B cell (primary cell): ENCODE measurements at regions not wholly inside any gene's neighbourhood (a gene's known extent, or its start where the extent isn't known, plus 50 kb on each side); places are given as distances from the start of the nearest gene placed in this dataset.

Experiments used
- ATAC-seq: fragments of 200-7000 bp; cut with Tn5 transposase; one replicate; pipeline ENCODE4 v1.10.0; 2021; ENCODE audit warnings: low read depth, mild to moderate bottlenecking, moderate number of reproducible peaks, moderate library complexity
- CTCF ChIA-PET: fragments of 350-600 bp; sonication (Branson Sonifier 250); formaldehyde crosslinking; loops from one replicate; lab custom pipeline; 2021; ENCODE audit warnings: antibody characterized with exemption, inconsistent platforms; lab: Charles Lee
- POLR2A ChIA-PET: fragments of 350-600 bp; sonication (Branson Sonifier 250); formaldehyde crosslinking; loops from one replicate; lab custom pipeline; 2021; ENCODE audit warnings: antibody characterized with exemption; lab: Charles Lee
- DNase-seq: peaks from one replicate; pipeline ENCODE4 v3.0.0; 2013
- H2AFZ ChIP-seq: 2 replicates; pipeline ENCODE4 v1.6.1; 2012; ENCODE audit warnings: mild to moderate bottlenecking, low read depth, low read length; ENCODE audit not compliant: insufficient read depth, poor library complexity, severe bottlenecking
- H3K27ac ChIP-seq, 2 donors: 1 replicate in 1 of 2; 2 replicates in 1 of 2; pipeline ENCODE4 v1.5.1; 2012 to 2013; ENCODE audit warnings: low read length in 2 of 2, mild to moderate bottlenecking in 2 of 2, moderate library complexity in 1 of 2
- H3K27me3 ChIP-seq, 4 experiments: fragments of 200-600 bp in 1 of 4; sonication (generic) in 1 of 4; replicated peaks in 1 of 4; 1 replicate in 2 of 4; 2 replicates in 2 of 4; pipeline versions ENCODE4 v1.6.1 to v1.7.0; 2013 to 2016; ENCODE audit warnings: low read length in 3 of 4, mild to moderate bottlenecking in 2 of 4, mixed read lengths in 1 of 4, moderate library complexity in 1 of 4; ENCODE audit not compliant: insufficient read depth in 4 of 4, control insufficient read depth in 3 of 4; ENCODE audit errors: control extremely low read depth in 1 of 4
- H3K36me3 ChIP-seq, 2 experiments: replicated peaks in 1 of 2; 1 replicate in 1 of 2; 2 replicates in 1 of 2; pipeline versions ENCODE4 v1.6.1 to v1.7.1; 2013; ENCODE audit warnings: low read length in 1 of 2; ENCODE audit not compliant: insufficient read depth in 2 of 2, control insufficient read depth in 1 of 2; ENCODE audit errors: control extremely low read depth in 1 of 2, extremely low read depth in 1 of 2
- H3K4me1 ChIP-seq, 2 donors: fragments of 200-600 bp in 1 of 2; sonication (generic) in 1 of 2; 1 replicate in 1 of 2; 2 replicates in 1 of 2; pipeline versions ENCODE4 v1.5.1 to v1.6.1; 2013 to 2017; ENCODE audit warnings: low read length in 2 of 2; ENCODE audit not compliant: control insufficient read depth in 2 of 2, insufficient read depth in 2 of 2
- H3K4me2 ChIP-seq: replicated peaks from 2 replicates; pipeline ENCODE3; 2012; ENCODE audit warnings: mild to moderate bottlenecking, low read depth, low read length; ENCODE audit not compliant: poor library complexity, severe bottlenecking
- H3K4me3 ChIP-seq, 5 experiments: fragments of 200-600 bp in 1 of 5; sonication (generic) in 1 of 5; 1 replicate in 3 of 5; 2 replicates in 2 of 5; pipeline versions ENCODE4 v1.5.1 to v1.7.0; 2011 to 2016; ENCODE audit warnings: low read length in 4 of 5, mild to moderate bottlenecking in 4 of 5, low read depth in 2 of 5, control low read depth in 1 of 5, moderate library complexity in 1 of 5; ENCODE audit not compliant: insufficient read depth in 1 of 5; ENCODE audit errors: control extremely low read depth in 1 of 5, extremely low read depth in 1 of 5
- H3K79me2 ChIP-seq: fragments of 200-600 bp; sonication (generic); one replicate; pipeline ENCODE4 v1.6.0; 2016; ENCODE audit warnings: low read length; ENCODE audit not compliant: control insufficient read depth, insufficient read depth
- H3K9ac ChIP-seq: fragments of 200-600 bp; sonication (generic); 2 replicates; pipeline ENCODE4 v1.6.1; 2017; ENCODE audit warnings: mild to moderate bottlenecking, low read length, moderate library complexity
- H3K9me3 ChIP-seq, 3 donors: one replicate each; pipeline versions ENCODE4 v1.6.1 to v1.7.1; 2013; ENCODE audit warnings: low read length in 2 of 3; ENCODE audit not compliant: control insufficient read depth in 2 of 3, insufficient read depth in 1 of 3; ENCODE audit errors: control extremely low read depth in 1 of 3
- H4K20me1 ChIP-seq: 2 replicates; pipeline ENCODE4 v1.6.0; 2012; ENCODE audit warnings: mild to moderate bottlenecking, low read length; ENCODE audit not compliant: insufficient read depth, control insufficient read depth, poor library complexity, severe bottlenecking
- H3K27ac Mint-ChIP-seq: one replicate; pipeline ENCODE4 v1.8.0; 2021; ENCODE audit warnings: mixed read lengths
- H3K27me3 Mint-ChIP-seq: one replicate; pipeline ENCODE4 v1.8.0; 2021; ENCODE audit warnings: mixed read lengths
- H3K4me1 Mint-ChIP-seq: one replicate; pipeline ENCODE4 v1.8.0; 2021; ENCODE audit warnings: mixed read lengths
- H3K4me3 Mint-ChIP-seq: one replicate; pipeline ENCODE4 v1.8.0; 2021; ENCODE audit warnings: mixed read lengths
- H3K9me3 Mint-ChIP-seq: one replicate; pipeline ENCODE4 v1.8.0; 2022; ENCODE audit warnings: mixed read lengths; ENCODE audit not compliant: insufficient read depth
- EZH2 ChIP-seq: IDR thresholded peaks from 2 replicates; pipeline ENCODE4 v1.6.1; 2012; ENCODE audit warnings: borderline replicate concordance, low read depth, mild to moderate bottlenecking, moderate library complexity, low read length; ENCODE audit not compliant: insufficient read depth, poor library complexity, severe bottlenecking
- WGBS: methylation state at CpG from one replicate; pipeline ENCODE4 v1.1.5; 2013; ENCODE audit warnings: missing lambda C conversion rate; ENCODE audit not compliant: insufficient coverage; 5-methylcytosine and 5-hydroxymethylcytosine counted together
- intact Hi-C: fragments of 100-400 bp; cut with micrococcal nuclease; formaldehyde crosslinking; loops from one replicate; pipeline ENCODE4 v1.10.0; 2022
- TF ChIP-seq, protein P1 (sequence below): fragments of 200-600 bp; IDR thresholded peaks from one replicate; pipeline ENCODE4 v1.8.0; 2022; ENCODE audit warnings: antibody characterized with exemption, mild to moderate bottlenecking

DNA sequence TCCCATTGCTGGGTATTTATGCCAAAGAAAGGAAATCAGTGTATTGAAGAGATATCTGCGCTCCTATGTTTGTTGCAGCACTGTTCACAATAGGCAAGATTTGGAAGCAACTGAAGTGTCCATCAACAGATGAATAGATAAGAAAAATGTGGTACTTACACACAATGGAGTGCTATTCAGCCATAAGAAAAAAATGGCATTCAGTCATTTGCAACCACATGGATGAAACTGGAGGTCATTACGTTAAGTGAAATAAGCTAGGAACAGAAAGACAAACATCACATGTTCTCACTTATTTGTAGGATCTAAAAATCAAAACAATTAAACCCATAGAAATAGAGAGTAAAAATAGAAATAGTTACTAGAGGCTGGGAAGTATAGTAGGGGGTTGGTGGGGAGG lies 1133.1 kb upstream of the ACO1 start:
- Histone ChIP-seq H3K79me2 (no peaks in the 10 kb centered on the region), H3K9ac (no peak overlapping the region), H4K20me1 (no peaks in the 10 kb centered on the region), H3K4me3 (no peak overlapping the region), H3K4me1 (no peaks in the 10 kb centered on the region), H3K27ac (no peak overlapping the region), H2AFZ (no peak overlapping the region), H3K4me2 (no peak overlapping the region), H3K27me3 (no peaks in the 10 kb centered on the region), H3K9me3 (peaks cover 0 to 17% (median 0%) of the 10 kb centered on the region in 3 donors), H3K36me3 (no peaks in the 10 kb centered on the region)
- ChIA-PET POLR2A (no interaction called here), CTCF (no interaction called here)
- DNase-seq (no peak), ATAC-seq (no peak)
- no peak overlapping the region for H3K27ac Mint-ChIP-seq
- peaks cover 3% of the 10 kb centered on the region for H3K9me3 Mint-ChIP-seq
- TF ChIP-seq, protein P1, sequence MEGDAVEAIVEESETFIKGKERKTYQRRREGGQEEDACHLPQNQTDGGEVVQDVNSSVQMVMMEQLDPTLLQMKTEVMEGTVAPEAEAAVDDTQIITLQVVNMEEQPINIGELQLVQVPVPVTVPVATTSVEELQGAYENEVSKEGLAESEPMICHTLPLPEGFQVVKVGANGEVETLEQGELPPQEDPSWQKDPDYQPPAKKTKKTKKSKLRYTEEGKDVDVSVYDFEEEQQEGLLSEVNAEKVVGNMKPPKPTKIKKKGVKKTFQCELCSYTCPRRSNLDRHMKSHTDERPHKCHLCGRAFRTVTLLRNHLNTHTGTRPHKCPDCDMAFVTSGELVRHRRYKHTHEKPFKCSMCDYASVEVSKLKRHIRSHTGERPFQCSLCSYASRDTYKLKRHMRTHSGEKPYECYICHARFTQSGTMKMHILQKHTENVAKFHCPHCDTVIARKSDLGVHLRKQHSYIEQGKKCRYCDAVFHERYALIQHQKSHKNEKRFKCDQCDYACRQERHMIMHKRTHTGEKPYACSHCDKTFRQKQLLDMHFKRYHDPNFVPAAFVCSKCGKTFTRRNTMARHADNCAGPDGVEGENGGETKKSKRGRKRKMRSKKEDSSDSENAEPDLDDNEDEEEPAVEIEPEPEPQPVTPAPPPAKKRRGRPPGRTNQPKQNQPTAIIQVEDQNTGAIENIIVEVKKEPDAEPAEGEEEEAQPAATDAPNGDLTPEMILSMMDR, result no peak
- no peak for TF ChIP-seq EZH2
- no peaks in the 10 kb centered on the region for H3K27me3 Mint-ChIP-seq
- no peak overlapping the region for H3K4me3 Mint-ChIP-seq
- no peaks in the 10 kb centered on the region for H3K4me1 Mint-ChIP-seq
- intact Hi-C loops, result no loop called here
- WGBS, result 100% methylated on average over 1 of the region's 2 CpGs

DNA sequence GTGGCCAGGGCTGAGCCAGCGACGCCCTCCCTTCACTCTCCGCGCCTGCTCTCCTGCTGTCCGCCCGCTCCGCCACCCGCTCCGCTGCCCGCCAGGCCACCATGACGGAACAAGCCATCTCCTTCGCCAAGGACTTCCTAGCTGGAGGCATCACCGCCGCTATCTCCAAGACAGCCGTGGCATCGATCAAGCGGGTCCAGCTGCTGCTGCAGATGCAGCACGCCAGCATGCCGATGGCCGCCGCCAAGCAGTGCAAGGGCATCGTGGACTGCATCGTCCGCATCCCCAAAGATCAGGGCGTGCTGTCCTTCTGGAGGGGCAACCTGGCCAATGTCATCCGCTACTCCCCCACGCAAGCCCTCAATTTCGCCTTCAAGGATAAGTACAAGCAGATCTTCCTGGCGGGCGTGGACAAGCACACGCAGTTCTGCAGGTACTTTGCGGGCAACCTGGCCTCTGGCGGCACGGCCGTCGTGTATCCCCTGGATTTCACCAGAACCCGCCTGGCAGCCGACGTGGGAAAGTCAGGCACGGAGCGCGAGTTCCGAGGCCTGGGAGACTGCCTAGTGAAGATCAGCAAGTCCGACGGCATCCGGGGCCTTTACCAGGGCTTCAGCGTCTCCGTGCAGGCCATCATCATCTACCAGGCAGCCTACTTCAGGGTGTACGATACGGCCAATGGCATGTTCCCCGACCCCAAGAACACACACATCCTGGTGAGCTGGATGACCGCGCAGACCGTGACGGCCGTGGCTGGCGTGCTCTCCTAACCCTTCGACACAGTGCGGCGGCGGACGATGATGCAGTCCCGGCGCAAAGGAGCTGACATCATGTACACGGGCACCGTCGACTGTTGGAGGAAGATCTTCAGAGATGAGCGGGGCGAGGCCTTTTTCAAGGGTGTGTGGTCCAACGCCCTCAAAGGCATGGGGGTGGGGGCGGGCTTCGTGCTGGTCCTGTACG lies 1130.4 kb upstream of the ACO1 start:
- Histone ChIP-seq H3K9me3 (peaks cover 0 to 17% (median 0%) of the 10 kb centered on the region in 3 donors), H3K36me3 (no peaks in the 10 kb centered on the region), H3K4me2 (no peak overlapping the region), H3K79me2 (no peaks in the 10 kb centered on the region), H3K9ac (no peak overlapping the region), H3K4me3 (no peak overlapping the region), H3K4me1 (no peaks in the 10 kb centered on the region), H3K27ac (no peak overlapping the region), H2AFZ (no peak overlapping the region), H3K27me3 (no peaks in the 10 kb centered on the region), H4K20me1 (no peaks in the 10 kb centered on the region)
- H3K9me3 Mint-ChIP-seq, result peaks cover 3% of the 10 kb centered on the region
- no peak overlapping the region for H3K4me3 Mint-ChIP-seq
- ATAC-seq (no peak), DNase-seq (no peak)
- WGBS, result 98% methylated on average over 72 of the region's 73 CpGs
- no peaks in the 10 kb centered on the region for H3K27me3 Mint-ChIP-seq
- H3K4me1 Mint-ChIP-seq, result no peaks in the 10 kb centered on the region
- H3K27ac Mint-ChIP-seq, result peak overlapping the region; percentile 15
- POLR2A ChIA-PET, result no interaction called here
- TF ChIP-seq, protein P1, result no peak
- TF ChIP-seq EZH2, result no peak
- intact Hi-C loops, result no loop called here
- CTCF ChIA-PET, result no interaction called here
